HG03045 (cell line): ENCODE measurements at regions not wholly inside any gene's neighbourhood (a gene's known extent, or its start where the extent isn't known, plus 50 kb on each side); places are given as distances from the start of the nearest gene placed in this dataset.

ENCODE experiments used
- ATAC-seq: cut with Tn5 transposase; IDR thresholded peaks from one replicate; pipeline ENCODE4 v1.9.1; 2021; ENCODE audit warnings: mild to moderate bottlenecking, moderate library complexity; ENCODE audit not compliant: unreplicated experiment

- ATAC-seq, result no peak
Observed at GRCh38 chr5:96340357-96340756, 92.7 kb downstream of the PCSK1 start.

GRCh38 chr5:96339862-96340261 lies 93.2 kb downstream of the PCSK1 start:
- ATAC-seq, result no peak

- no peak for ATAC-seq
Observed at GRCh38 chr5:96338624-96339415, 94.2 kb downstream of the PCSK1 start.

- peak; percentile 40 for ATAC-seq
Observed at GRCh38 chr5:96338091-96338490, 95.0 kb downstream of the PCSK1 start.

GRCh38 chr5:96337048-96337781 lies 95.8 kb downstream of the PCSK1 start:
- ATAC-seq, result no peak

- ATAC-seq, result peak; percentile 54
Observed at GRCh38 chr5:96336351-96336985, 96.6 kb downstream of the PCSK1 start.

- no peak for ATAC-seq
Observed at GRCh38 chr5:96335873-96336272, 97.2 kb downstream of the PCSK1 start.

- no peak for ATAC-seq
Observed at GRCh38 chr5:96333391-96333790, 99.7 kb downstream of the PCSK1 start.

GRCh38 chr5:96332535-96333366 lies 100.3 kb downstream of the PCSK1 start:
- ATAC-seq, result no peak

- ATAC-seq, result no peak
Observed at GRCh38 chr5:96331681-96332361, 101.2 kb downstream of the PCSK1 start.

- ATAC-seq, result no peak
Observed at GRCh38 chr5:96331210-96331609, 101.8 kb downstream of the PCSK1 start.

GRCh38 chr5:96330530-96331140 lies 102.4 kb downstream of the PCSK1 start:
- no peak for ATAC-seq

GRCh38 chr5:96329886-96330529 lies 103.0 kb downstream of the PCSK1 start:
- ATAC-seq, result no peak

GRCh38 chr5:96329289-96329688 lies 103.8 kb downstream of the PCSK1 start:
- no peak for ATAC-seq

GRCh38 chr5:96327722-96328121 lies 105.3 kb downstream of the PCSK1 start:
- ATAC-seq, result no peak

GRCh38 chr5:96326902-96327301 lies 106.1 kb downstream of the PCSK1 start:
- peak; percentile 88 for ATAC-seq

- ATAC-seq, result no peak
Observed at GRCh38 chr5:96324708-96325107, 108.3 kb downstream of the PCSK1 start.

GRCh38 chr5:96322865-96323264 lies 110.2 kb downstream of the PCSK1 start:
- no peak for ATAC-seq

GRCh38 chr5:96322217-96322616 lies 110.8 kb downstream of the PCSK1 start:
- ATAC-seq, result no peak
